HEK293T (cell line): ENCODE measurements at regions not wholly inside any gene's neighbourhood (a gene's known extent, or its start where the extent isn't known, plus 50 kb on each side); places are given as distances from the start of the nearest gene placed in this dataset.

Source experiments
- CTBP1 ChIP-seq: fragments of 450-650 bp; IDR thresholded peaks from 2 replicates; pipeline ENCODE4 v1.6.1; 2016; ENCODE audit warnings: borderline replicate concordance
- FOXA1 ChIP-seq: fragments of 450-650 bp; IDR thresholded peaks from 2 replicates; pipeline ENCODE4 v1.6.1; 2016; ENCODE audit warnings: mild to moderate bottlenecking
- NFRKB ChIP-seq: fragments of 450-650 bp; IDR thresholded peaks from 2 replicates; pipeline ENCODE4 v1.6.1; 2016; ENCODE audit warnings: mild to moderate bottlenecking, moderate library complexity
- SP1 ChIP-seq: fragments of 450-650 bp; IDR thresholded peaks from 2 replicates; pipeline ENCODE4 v1.6.1; 2017
- SUZ12 ChIP-seq: fragments of 450-650 bp; IDR thresholded peaks from 2 replicates; pipeline ENCODE4 v1.6.1; 2016; ENCODE audit warnings: mild to moderate bottlenecking

DNA sequence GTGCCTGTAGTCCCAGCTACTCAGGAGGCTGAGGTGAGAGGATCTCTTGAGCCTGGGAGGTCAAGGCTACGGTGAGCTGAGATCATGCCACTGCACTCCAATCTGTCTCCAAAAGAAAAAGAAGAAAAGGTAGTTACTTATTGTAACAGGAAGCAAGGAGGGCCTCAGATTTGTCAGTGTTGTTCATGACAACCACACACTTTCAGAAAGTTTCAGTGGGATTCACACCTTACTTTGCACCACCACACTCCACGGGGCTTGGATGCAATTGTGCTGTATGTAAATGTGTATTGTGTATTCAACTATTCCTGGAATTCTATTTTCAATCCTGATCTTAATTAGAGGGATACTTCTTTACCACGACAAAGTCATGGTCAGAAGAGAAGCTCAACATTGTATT, 142.6 kb downstream of the ELOVL4 start:
- TF ChIP-seq CTBP1 (no peak), SP1 (no peak), FOXA1 (no peak), NFRKB (no peak), SUZ12 (no peak)
